Neural progenitor cell (in vitro differentiated cells): ENCODE measurements at regions not wholly inside any gene's neighbourhood (a gene's known extent, or its start where the extent isn't known, plus 50 kb on each side); places are given as distances from the start of the nearest gene placed in this dataset.

Experiments used
- EZH2 ChIP-seq: fragments of 200-600 bp; sonication (generic); IDR thresholded peaks from 2 replicates; pipeline ENCODE4 v1.6.1; 2017; ENCODE audit warnings: antibody characterized with exemption, mild to moderate bottlenecking, moderate library complexity
- EZH2phosphoT487 ChIP-seq: fragments of 200-600 bp; sonication (generic); IDR thresholded peaks from 2 replicates; pipeline ENCODE4 v1.6.1; 2017; ENCODE audit warnings: antibody characterized with exemption
- TF ChIP-seq, protein P1 (sequence below): fragments of 200-600 bp; sonication (generic); IDR thresholded peaks from 2 replicates; pipeline ENCODE4 v1.5.1; 2017; ENCODE audit warnings: antibody characterized with exemption, mild to moderate bottlenecking

DNA sequence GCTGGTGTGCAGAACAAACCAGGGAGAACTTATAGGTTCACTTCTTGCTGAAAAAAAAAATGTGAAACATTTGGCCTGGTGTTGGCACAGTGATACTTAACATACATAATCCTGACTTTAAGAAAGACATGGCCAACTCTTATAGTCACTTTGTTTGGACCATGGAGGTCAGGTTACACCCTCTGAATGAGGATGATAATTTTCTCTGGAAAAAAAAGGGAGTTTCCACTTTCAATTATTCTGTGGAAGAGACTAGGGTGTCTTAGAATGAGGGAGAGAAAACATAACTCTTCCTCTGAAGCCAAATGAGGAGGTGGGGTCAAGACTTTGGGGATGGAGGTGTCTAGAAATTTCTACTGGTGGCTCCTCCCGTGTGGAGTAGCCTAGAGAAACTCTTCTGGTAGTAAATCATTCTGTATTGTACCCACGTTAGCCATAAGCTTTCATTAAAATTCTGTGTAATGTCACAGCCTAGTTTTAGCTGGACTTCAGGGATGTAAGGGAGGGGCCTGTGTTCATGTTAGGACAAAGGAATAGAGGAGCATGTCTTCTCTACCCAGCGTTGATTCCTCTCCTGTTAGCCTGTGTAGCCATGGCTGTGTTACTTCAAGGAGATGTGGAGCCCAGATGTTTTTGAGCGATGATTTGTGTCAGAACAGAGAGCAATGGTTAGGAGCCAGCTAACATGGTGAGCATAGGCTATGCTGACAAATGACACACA is 328.3 kb downstream of the GPAT3 start:
- no peak for TF ChIP-seq EZH2
- TF ChIP-seq, protein P1, sequence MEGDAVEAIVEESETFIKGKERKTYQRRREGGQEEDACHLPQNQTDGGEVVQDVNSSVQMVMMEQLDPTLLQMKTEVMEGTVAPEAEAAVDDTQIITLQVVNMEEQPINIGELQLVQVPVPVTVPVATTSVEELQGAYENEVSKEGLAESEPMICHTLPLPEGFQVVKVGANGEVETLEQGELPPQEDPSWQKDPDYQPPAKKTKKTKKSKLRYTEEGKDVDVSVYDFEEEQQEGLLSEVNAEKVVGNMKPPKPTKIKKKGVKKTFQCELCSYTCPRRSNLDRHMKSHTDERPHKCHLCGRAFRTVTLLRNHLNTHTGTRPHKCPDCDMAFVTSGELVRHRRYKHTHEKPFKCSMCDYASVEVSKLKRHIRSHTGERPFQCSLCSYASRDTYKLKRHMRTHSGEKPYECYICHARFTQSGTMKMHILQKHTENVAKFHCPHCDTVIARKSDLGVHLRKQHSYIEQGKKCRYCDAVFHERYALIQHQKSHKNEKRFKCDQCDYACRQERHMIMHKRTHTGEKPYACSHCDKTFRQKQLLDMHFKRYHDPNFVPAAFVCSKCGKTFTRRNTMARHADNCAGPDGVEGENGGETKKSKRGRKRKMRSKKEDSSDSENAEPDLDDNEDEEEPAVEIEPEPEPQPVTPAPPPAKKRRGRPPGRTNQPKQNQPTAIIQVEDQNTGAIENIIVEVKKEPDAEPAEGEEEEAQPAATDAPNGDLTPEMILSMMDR = no peak
- no peak for TF ChIP-seq EZH2phosphoT487
